ENCODE measurements at regions not wholly inside any gene's neighbourhood (a gene's known extent, or its start where the extent isn't known, plus 50 kb on each side); places are given as distances from the start of the nearest gene placed in this dataset.

DNA sequence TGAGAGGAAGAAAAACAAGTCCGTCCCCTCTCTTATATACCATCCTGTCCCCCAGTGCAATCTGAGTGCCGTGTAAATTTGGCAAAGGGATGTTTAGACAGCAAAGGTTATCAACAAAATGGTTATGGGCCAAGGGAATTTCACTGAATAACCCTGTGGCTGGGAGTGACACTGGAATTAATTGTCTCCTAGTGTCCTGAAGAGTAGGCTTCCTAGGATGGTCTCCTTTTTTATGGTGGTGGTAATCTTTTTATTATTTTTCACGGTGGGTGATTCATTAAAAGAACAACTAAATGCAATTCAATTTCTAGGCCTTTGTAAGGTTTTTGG is 244.2 kb downstream of the PIK3R1 start:
- intact Hi-C loops (cut with DNase I), result loop anchor here (2.0 kb wide), 1 partner anchor 173 kb away; no protein-coding TSS in a partner anchor
- Histone ChIP-seq H3K9me3 (no peaks in the 10 kb centered on the region), H3K27me3 (no peaks in the 10 kb centered on the region), H3K4me1 (peaks cover 9 to 33% (median 22%) of the 10 kb centered on the region in 4 donors), H3K27ac (replicated peaks in 1 of 4) (no peak overlapping the region), H3K36me3 (no peaks in the 10 kb centered on the region), H3K4me3 (no peak overlapping the region)
- 60% methylated on average over 3 of the region's 3 CpGs for WGBS
- no peak for DNase-seq (ENCODE audit: extremely low spot score)
- no peak for TF ChIP-seq POLR2A (IDR thresholded peaks at IDR 0.05; ENCODE audit: low read depth)

DNA sequence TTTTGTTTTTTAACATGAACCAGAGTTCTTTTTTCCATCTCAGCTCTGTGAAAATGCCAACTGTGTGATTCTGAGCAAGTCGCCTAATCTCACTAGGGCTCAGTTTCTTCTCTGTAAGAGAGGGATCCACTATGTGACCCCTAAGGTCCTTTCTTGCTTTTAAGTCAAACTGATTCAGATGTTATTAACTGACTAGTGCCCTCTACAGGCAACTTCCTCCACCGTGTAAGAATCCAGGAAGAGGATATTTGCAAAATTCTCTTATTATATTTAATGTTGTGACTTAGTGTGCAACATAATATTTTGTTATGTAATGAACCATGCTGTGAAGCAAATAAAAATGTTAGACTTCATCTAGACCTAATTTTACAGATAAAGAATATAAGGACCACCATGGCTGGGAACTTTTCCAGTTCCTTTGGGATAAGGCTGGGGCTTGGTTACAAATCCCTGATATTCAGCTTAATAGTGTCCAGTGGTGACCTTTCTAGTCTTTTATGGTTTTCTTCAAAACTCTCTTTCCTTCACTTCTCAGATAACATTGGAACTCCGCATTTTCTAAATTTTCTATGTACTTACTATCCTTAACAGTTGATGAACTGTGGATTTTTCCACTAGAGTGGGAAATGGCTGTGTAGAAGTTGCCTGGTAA is 244.7 kb downstream of the PIK3R1 start:
- Histone ChIP-seq H3K27ac (replicated peaks in 1 of 4) (no peak overlapping the region), H3K4me3 (no peak overlapping the region), H3K4me1 (peaks cover 9 to 33% (median 22%) of the 10 kb centered on the region in 4 donors), H3K9me3 (no peaks in the 10 kb centered on the region), H3K36me3 (no peaks in the 10 kb centered on the region), H3K27me3 (no peaks in the 10 kb centered on the region)
- 69% methylated on average over 3 of the region's 3 CpGs for WGBS
- DNase-seq (ENCODE audit: extremely low spot score), result no peak
- intact Hi-C loops (cut with DNase I), result loop anchor here (2.0 kb wide), 1 partner anchor 173 kb away; no protein-coding TSS in a partner anchor
- TF ChIP-seq, protein P1, sequence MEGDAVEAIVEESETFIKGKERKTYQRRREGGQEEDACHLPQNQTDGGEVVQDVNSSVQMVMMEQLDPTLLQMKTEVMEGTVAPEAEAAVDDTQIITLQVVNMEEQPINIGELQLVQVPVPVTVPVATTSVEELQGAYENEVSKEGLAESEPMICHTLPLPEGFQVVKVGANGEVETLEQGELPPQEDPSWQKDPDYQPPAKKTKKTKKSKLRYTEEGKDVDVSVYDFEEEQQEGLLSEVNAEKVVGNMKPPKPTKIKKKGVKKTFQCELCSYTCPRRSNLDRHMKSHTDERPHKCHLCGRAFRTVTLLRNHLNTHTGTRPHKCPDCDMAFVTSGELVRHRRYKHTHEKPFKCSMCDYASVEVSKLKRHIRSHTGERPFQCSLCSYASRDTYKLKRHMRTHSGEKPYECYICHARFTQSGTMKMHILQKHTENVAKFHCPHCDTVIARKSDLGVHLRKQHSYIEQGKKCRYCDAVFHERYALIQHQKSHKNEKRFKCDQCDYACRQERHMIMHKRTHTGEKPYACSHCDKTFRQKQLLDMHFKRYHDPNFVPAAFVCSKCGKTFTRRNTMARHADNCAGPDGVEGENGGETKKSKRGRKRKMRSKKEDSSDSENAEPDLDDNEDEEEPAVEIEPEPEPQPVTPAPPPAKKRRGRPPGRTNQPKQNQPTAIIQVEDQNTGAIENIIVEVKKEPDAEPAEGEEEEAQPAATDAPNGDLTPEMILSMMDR (IDR thresholded peaks at IDR 0.05), result peak; percentile 42 to 70 (median 61)
- TF ChIP-seq EP300 (IDR thresholded peaks at IDR 0.05), result no peak

DNA sequence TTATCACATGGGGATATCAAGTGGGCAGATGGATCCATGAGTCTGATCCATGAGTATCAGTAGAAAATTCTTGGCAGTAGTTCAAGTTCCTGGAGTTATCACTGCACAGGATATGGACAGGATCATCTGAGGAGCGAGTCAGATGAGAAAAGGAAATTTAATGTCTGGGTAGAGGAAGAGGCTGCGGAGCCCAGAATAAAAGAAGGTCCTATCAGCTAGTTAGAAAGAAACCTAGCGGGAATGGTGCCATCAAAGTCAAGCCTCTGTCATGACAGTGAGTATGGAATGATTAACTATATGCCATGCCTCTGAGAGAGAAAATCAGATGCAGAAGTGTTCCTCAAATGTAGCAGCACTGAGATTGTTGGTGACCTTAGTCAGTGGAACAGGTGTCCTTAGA is 248.1 kb downstream of the PIK3R1 start:
- WGBS, result 89% methylated on average over 3 of the region's 3 CpGs
- Histone ChIP-seq H3K27me3 (no peaks in the 10 kb centered on the region), H3K27ac (replicated peaks in 1 of 4) (no peak overlapping the region), H3K4me3 (no peak overlapping the region), H3K36me3 (no peaks in the 10 kb centered on the region), H3K9me3 (no peaks in the 10 kb centered on the region), H3K4me1 (peaks cover 5 to 18% (median 14%) of the 10 kb centered on the region in 4 donors)
- DNase-seq (ENCODE audit: extremely low spot score), result no peak
- TF ChIP-seq POLR2A (IDR thresholded peaks at IDR 0.05; ENCODE audit: low read depth) (no peak), POLR2AphosphoS5 (IDR thresholded peaks at IDR 0.05) (no peak), EP300 (IDR thresholded peaks at IDR 0.05) (no peak)
- TF ChIP-seq, protein P1 (IDR thresholded peaks at IDR 0.05), result no peak
- intact Hi-C loops (cut with DNase I), result no loop called here

DNA sequence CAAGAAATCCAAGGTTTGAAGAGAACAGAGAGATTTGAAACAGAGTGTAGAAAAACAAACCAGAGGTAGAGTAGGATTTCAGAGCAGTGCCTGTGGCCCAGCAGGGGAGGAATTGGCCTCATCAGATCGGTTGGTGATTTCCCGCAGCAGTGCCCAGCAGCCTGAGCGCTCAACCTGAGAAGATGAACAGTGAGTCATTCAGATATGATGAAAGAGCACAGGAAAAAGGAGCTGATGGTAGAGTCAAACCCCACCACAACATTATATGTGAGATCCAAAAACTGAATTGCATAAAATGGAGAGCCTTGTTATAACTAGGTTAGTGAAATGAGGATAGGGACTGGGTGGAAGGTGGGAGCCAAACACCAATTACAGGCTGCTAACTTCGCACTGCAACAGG is 248.9 kb downstream of the PIK3R1 start:
- no peak overlapping the region for H3K27ac ChIP-seq (replicated peaks in 1 of 4)
- no peak overlapping the region for H3K4me3 ChIP-seq
- no peak for TF ChIP-seq POLR2A (IDR thresholded peaks at IDR 0.05; ENCODE audit: low read depth)
- TF ChIP-seq EP300 (IDR thresholded peaks at IDR 0.05), result no peak
- no peak for TF ChIP-seq POLR2AphosphoS5 (IDR thresholded peaks at IDR 0.05)
- H3K4me1 ChIP-seq, result peaks cover 4 to 10% (median 9%) of the 10 kb centered on the region in 4 donors
- no peaks in the 10 kb centered on the region for H3K9me3 ChIP-seq
- H3K27me3 ChIP-seq, result no peaks in the 10 kb centered on the region
- WGBS, result 84% methylated on average over 4 of the region's 4 CpGs
- intact Hi-C loops (cut with DNase I), result no loop called here
- H3K36me3 ChIP-seq, result no peaks in the 10 kb centered on the region
- DNase-seq (ENCODE audit: extremely low spot score), result no peak

DNA sequence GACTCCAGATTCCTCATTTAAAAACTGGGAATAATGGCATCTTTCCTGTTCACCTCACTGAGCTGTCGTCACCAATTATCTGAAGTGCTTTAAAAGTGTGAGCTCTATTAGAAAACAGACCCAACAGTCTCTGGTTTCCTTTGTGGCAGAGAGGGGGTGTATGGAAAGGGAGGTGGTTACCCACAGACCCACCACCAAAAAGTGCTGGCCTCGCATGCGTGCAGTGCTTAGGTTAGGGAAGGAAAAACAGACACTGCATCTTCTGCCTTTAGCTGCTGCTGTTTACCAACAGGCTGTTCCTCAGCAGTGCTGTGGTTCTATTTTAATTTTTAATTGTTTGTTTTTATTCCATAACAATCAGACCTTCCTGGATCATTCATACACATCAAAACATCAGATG is 249.6 kb downstream of the PIK3R1 start:
- no peaks in the 10 kb centered on the region for H3K36me3 ChIP-seq
- H3K4me3 ChIP-seq, result no peak overlapping the region
- peaks cover 0 to 3% (median 3%) of the 10 kb centered on the region in 4 donors for H3K4me1 ChIP-seq
- H3K27ac ChIP-seq (replicated peaks in 1 of 4), result no peak overlapping the region
- H3K27me3 ChIP-seq, result no peaks in the 10 kb centered on the region
- TF ChIP-seq EP300 (IDR thresholded peaks at IDR 0.05), result no peak
- TF ChIP-seq POLR2AphosphoS5 (IDR thresholded peaks at IDR 0.05), result no peak
- TF ChIP-seq, protein P1 (IDR thresholded peaks at IDR 0.05), result no peak
- no peak for TF ChIP-seq POLR2A (IDR thresholded peaks at IDR 0.05; ENCODE audit: low read depth)
- intact Hi-C loops (cut with DNase I), result no loop called here
- whole genome bisulfite sequencing, result 86% methylated on average over 3 of the region's 3 CpGs
- H3K9me3 ChIP-seq, result no peaks in the 10 kb centered on the region
- DNase-seq (ENCODE audit: extremely low spot score), result no peak
